ENCODE measurements at regions not wholly inside any gene's neighbourhood (a gene's known extent, or its start where the extent isn't known, plus 50 kb on each side); places are given as distances from the start of the nearest gene placed in this dataset.
"Not testable (repeated sequence)": the region's sequence is repeated elsewhere in the genome, so short reads cannot be mapped to it uniquely, and the experiment has no call there.

GRCh38 chr16:26594666-26595065 lies 472.1 kb upstream of the C16orf82 start:
- Histone ChIP-seq H3K4me1 (no peaks in the 10 kb centered on the region), H3K27ac (no peak overlapping the region), H3K36me3 (no peaks in the 10 kb centered on the region), H3K9me3 (no peaks in the 10 kb centered on the region), H3K27me3 (peaks cover 0 to 26% (median 0%) of the 10 kb centered on the region in 9 donors), H3K4me3 (no peak overlapping the region)
- DNase-seq, result no peak
- no peak for TF ChIP-seq POLR2A (IDR thresholded peaks at IDR 0.05)
- TF ChIP-seq CTCF (IDR thresholded peaks at IDR 0.05), result no peak
- no peak for ATAC-seq
- intact Hi-C loops (cut with DNase I), result no loop called here
- WGBS, 4 donors, result 52 to 63% (median 59%) methylated on average over 5 of the region's 5 CpGs

- Histone ChIP-seq H3K27me3 (peaks cover 0 to 26% (median 0%) of the 10 kb centered on the region in 9 donors), H3K9me3 (no peaks in the 10 kb centered on the region), H3K4me3 (no peak overlapping the region), H3K36me3 (no peaks in the 10 kb centered on the region), H3K4me1 (no peaks in the 10 kb centered on the region), H3K27ac (no peak overlapping the region)
- intact Hi-C loops (cut with DNase I), result no loop called here
- TF ChIP-seq CTCF (IDR thresholded peaks at IDR 0.05) (no peak), POLR2A (IDR thresholded peaks at IDR 0.05) (no peak)
- DNase-seq, result no peak
- WGBS, 4 donors, result 82 to 87% (median 85%) methylated on average over 4 of the region's 4 CpGs
- ATAC-seq, result no peak
These were observed 471.5 kb upstream of the C16orf82 start for GRCh38 chr16:26595199-26595598.

- H3K36me3 ChIP-seq; H3K9me3 ChIP-seq; intact Hi-C loops (cut with DNase I); H3K4me1 ChIP-seq; H3K27ac ChIP-seq; DNase-seq; ATAC-seq; H3K4me3 ChIP-seq: not testable (repeated sequence)
- 73 to 84% (median 78%) methylated on average over 5 of the region's 5 CpGs for WGBS, 4 donors
- H3K27me3 ChIP-seq, result peaks cover 0 to 20% (median 0%) of the 10 kb centered on the region in 9 donors
These were observed 470.7 kb upstream of the C16orf82 start for GRCh38 chr16:26596033-26596432.

GRCh38 chr16:26598061-26598460 lies 468.7 kb upstream of the C16orf82 start:
- DNase-seq (no peak), ATAC-seq (no peak)
- no peak overlapping the region for H3K27ac ChIP-seq
- intact Hi-C loops (cut with DNase I), result no loop called here
- no peak overlapping the region for H3K4me3 ChIP-seq
- no peaks in the 10 kb centered on the region for H3K4me1 ChIP-seq
- H3K27me3 ChIP-seq, result peaks cover 0 to 9% (median 0%) of the 10 kb centered on the region in 9 donors
- WGBS, 4 donors, result 66 to 76% (median 70%) methylated on average over 5 of the region's 5 CpGs
- H3K36me3 ChIP-seq, result no peaks in the 10 kb centered on the region
- TF ChIP-seq CTCF (IDR thresholded peaks at IDR 0.05) (no peak), POLR2A (IDR thresholded peaks at IDR 0.05) (no peak)
- no peaks in the 10 kb centered on the region for H3K9me3 ChIP-seq

Data from heart left ventricle (tissue), 16 donors.